ENCODE measurements at regions not wholly inside any gene's neighbourhood (a gene's known extent, or its start where the extent isn't known, plus 50 kb on each side); places are given as distances from the start of the nearest gene placed in this dataset.

DNA sequence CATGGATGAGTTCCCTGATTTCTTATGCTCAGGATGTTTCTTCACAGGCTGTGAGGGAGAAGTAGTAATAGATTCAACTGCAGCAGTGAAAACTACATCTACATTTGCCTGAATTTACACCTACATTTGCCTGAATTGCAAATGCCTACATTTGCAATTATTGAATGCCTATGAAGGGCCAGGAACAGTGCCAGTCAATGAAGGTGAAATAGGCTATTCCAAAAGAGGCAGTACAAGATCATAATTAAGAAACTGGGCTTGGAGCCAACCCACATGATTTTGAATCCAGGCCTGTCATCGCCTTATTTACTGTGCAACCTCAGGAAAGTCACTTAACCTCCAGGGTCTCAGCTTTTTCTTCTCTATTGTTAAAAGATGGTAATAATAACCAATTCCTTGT lies 1353.3 kb downstream of the FAM181B start:
- 0 out of 2 replicates have a peak, but pooled peaks cover 3% of the 10 kb centered on the region for H3K9me3 ChIP-seq (ENCODE audit: control insufficient read depth, insufficient read depth, low read depth, low read length)
- no peaks in the 10 kb centered on the region for H3K36me3 ChIP-seq (ENCODE audit: control insufficient read depth, insufficient read depth, low read length)
- ChIA-PET POLR2A (no interaction called here), CTCF (no interaction called here)
- BruUV-seq (replicated peaks) = no TSS peak
- H3K27me3 ChIP-seq (ENCODE audit: control insufficient read depth, insufficient read depth, low read length) = no peaks in the 10 kb centered on the region
- no peak for DNase-seq (ENCODE audit: low read depth, low spot score)
- intact Hi-C loops (cut with micrococcal nuclease; ENCODE audit: unreplicated experiment) = no loop called here
- no peak overlapping the region for H3K4me3 ChIP-seq (ENCODE audit: low read depth in 2 of 2, low read length in 2 of 2)
- in situ Hi-C loops (cut with HindIII; ENCODE audit: low pct_unique_long_range_greater_than_20kb, low sequenced_read_pairs) = no loop called here
- H3K27ac ChIP-seq (ENCODE audit: low read length) = no peak overlapping the region
- ATAC-seq = no peak
- TF ChIP-seq SIN3A (IDR thresholded peaks at IDR 0.05; ENCODE audit: borderline replicate concordance, insufficient read depth, low read depth, low read length) (no peak), TCF7L2 (IDR thresholded peaks at IDR 0.05; ENCODE audit: low read depth, low read length) (no peak), POLR2AphosphoS5 (IDR thresholded peaks at IDR 0.05; ENCODE audit: low read depth, low read length) (no peak)
- TF ChIP-seq, protein P1, sequence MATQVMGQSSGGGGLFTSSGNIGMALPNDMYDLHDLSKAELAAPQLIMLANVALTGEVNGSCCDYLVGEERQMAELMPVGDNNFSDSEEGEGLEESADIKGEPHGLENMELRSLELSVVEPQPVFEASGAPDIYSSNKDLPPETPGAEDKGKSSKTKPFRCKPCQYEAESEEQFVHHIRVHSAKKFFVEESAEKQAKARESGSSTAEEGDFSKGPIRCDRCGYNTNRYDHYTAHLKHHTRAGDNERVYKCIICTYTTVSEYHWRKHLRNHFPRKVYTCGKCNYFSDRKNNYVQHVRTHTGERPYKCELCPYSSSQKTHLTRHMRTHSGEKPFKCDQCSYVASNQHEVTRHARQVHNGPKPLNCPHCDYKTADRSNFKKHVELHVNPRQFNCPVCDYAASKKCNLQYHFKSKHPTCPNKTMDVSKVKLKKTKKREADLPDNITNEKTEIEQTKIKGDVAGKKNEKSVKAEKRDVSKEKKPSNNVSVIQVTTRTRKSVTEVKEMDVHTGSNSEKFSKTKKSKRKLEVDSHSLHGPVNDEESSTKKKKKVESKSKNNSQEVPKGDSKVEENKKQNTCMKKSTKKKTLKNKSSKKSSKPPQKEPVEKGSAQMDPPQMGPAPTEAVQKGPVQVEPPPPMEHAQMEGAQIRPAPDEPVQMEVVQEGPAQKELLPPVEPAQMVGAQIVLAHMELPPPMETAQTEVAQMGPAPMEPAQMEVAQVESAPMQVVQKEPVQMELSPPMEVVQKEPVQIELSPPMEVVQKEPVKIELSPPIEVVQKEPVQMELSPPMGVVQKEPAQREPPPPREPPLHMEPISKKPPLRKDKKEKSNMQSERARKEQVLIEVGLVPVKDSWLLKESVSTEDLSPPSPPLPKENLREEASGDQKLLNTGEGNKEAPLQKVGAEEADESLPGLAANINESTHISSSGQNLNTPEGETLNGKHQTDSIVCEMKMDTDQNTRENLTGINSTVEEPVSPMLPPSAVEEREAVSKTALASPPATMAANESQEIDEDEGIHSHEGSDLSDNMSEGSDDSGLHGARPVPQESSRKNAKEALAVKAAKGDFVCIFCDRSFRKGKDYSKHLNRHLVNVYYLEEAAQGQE (IDR thresholded peaks at IDR 0.05; ENCODE audit: insufficient read depth in 1 of 2, low read depth in 2 of 2, low read length in 1 of 2) = no peak
- TF ChIP-seq, protein P2, sequence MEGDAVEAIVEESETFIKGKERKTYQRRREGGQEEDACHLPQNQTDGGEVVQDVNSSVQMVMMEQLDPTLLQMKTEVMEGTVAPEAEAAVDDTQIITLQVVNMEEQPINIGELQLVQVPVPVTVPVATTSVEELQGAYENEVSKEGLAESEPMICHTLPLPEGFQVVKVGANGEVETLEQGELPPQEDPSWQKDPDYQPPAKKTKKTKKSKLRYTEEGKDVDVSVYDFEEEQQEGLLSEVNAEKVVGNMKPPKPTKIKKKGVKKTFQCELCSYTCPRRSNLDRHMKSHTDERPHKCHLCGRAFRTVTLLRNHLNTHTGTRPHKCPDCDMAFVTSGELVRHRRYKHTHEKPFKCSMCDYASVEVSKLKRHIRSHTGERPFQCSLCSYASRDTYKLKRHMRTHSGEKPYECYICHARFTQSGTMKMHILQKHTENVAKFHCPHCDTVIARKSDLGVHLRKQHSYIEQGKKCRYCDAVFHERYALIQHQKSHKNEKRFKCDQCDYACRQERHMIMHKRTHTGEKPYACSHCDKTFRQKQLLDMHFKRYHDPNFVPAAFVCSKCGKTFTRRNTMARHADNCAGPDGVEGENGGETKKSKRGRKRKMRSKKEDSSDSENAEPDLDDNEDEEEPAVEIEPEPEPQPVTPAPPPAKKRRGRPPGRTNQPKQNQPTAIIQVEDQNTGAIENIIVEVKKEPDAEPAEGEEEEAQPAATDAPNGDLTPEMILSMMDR (IDR thresholded peaks at IDR 0.05) = no peak
- H3K4me1 ChIP-seq (ENCODE audit: control insufficient read depth, insufficient read depth, low read length) = no peaks in the 10 kb centered on the region

DNA sequence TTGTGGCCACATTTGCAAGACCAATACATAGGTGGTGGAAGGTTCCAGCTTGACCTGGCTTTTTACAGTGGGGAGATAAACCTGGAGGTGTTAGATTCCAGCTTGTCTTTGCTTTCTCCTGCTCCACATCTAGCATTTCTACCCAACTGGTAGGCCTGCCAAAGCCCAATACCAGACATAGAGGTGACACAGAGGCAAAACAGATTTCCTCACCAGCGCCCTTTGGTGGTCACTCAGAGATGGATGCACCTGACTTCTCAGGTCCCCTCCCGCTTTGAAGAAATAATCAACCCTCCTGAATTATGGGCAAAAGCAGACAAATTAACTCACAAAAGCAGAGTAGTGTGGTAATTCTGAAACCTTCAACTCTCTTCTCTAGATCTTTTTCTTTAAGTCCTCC lies 1356.2 kb downstream of the FAM181B start:
- ChIA-PET CTCF (no interaction called here), POLR2A (no interaction called here)
- H3K36me3 ChIP-seq (ENCODE audit: control insufficient read depth, insufficient read depth, low read length) = no peaks in the 10 kb centered on the region
- 0 out of 2 replicates have a peak, but pooled peaks cover 3% of the 10 kb centered on the region for H3K9me3 ChIP-seq (ENCODE audit: control insufficient read depth, insufficient read depth, low read depth, low read length)
- H3K27me3 ChIP-seq (ENCODE audit: control insufficient read depth, insufficient read depth, low read length) = no peaks in the 10 kb centered on the region
- no peak overlapping the region for H3K27ac ChIP-seq (ENCODE audit: low read length)
- no peaks in the 10 kb centered on the region for H3K4me1 ChIP-seq (ENCODE audit: control insufficient read depth, insufficient read depth, low read length)
- ATAC-seq = no peak
- BruUV-seq (replicated peaks) = no TSS peak
- intact Hi-C loops (cut with micrococcal nuclease; ENCODE audit: unreplicated experiment) (no loop called here), in situ Hi-C loops (cut with HindIII; ENCODE audit: low pct_unique_long_range_greater_than_20kb, low sequenced_read_pairs) (no loop called here)
- TF ChIP-seq SIN3A (IDR thresholded peaks at IDR 0.05; ENCODE audit: borderline replicate concordance, insufficient read depth, low read depth, low read length) (no peak), TCF7L2 (IDR thresholded peaks at IDR 0.05; ENCODE audit: low read depth, low read length) (no peak), POLR2AphosphoS5 (IDR thresholded peaks at IDR 0.05; ENCODE audit: low read depth, low read length) (no peak)
- TF ChIP-seq, protein P1 (IDR thresholded peaks at IDR 0.05; ENCODE audit: insufficient read depth in 1 of 2, low read depth in 2 of 2, low read length in 1 of 2) = no peak
- TF ChIP-seq, protein P2 (IDR thresholded peaks at IDR 0.05) = no peak
- H3K4me3 ChIP-seq (ENCODE audit: low read depth in 2 of 2, low read length in 2 of 2) = no peak overlapping the region
- DNase-seq (ENCODE audit: low read depth, low spot score) = no peak

Data from Panc1 (cell line).